OCI-LY3 (cell line): ENCODE measurements at regions not wholly inside any gene's neighbourhood (a gene's known extent, or its start where the extent isn't known, plus 50 kb on each side); places are given as distances from the start of the nearest gene placed in this dataset.

Experiments
- EZH2phosphoT487 ChIP-seq: fragments of 200-600 bp; shearing (Covaris generic); IDR thresholded peaks from 2 replicates; pipeline ENCODE4 v1.6.1; 2018; ENCODE audit warnings: antibody characterized with exemption, mixed run types, low read depth
- TF ChIP-seq, protein P1 (sequence below): fragments of 200-600, 300-600 bp; sonication (generic); IDR thresholded peaks from 2 replicates; pipeline ENCODE4 v1.5.1; 2014; ENCODE audit warnings: antibody characterized with exemption, low read length, low read depth

DNA sequence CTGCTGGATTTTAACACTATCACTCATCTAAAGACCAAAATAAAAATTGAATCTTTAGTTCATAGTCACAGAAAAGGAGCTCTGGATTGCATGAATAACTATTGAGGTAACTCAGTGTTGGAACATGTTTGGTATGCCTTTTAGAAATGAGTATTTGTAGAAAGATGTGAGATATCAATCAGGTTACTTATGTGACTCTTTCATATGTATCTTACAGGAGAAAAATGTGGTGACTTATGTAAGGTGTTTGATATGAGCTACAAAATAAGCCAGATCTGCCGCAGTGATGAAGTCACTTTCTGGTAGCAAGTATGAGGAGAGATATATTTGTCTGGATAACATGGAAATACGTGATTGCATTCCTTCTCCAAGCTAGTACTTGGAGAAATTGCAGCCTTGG lies 1653.3 kb upstream of the PCDH7 start:
- TF ChIP-seq, protein P1, sequence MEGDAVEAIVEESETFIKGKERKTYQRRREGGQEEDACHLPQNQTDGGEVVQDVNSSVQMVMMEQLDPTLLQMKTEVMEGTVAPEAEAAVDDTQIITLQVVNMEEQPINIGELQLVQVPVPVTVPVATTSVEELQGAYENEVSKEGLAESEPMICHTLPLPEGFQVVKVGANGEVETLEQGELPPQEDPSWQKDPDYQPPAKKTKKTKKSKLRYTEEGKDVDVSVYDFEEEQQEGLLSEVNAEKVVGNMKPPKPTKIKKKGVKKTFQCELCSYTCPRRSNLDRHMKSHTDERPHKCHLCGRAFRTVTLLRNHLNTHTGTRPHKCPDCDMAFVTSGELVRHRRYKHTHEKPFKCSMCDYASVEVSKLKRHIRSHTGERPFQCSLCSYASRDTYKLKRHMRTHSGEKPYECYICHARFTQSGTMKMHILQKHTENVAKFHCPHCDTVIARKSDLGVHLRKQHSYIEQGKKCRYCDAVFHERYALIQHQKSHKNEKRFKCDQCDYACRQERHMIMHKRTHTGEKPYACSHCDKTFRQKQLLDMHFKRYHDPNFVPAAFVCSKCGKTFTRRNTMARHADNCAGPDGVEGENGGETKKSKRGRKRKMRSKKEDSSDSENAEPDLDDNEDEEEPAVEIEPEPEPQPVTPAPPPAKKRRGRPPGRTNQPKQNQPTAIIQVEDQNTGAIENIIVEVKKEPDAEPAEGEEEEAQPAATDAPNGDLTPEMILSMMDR: no peak
- TF ChIP-seq EZH2phosphoT487: no peak
